Testis (tissue), 2 donors: ENCODE measurements at regions not wholly inside any gene's neighbourhood (a gene's known extent, or its start where the extent isn't known, plus 50 kb on each side); places are given as distances from the start of the nearest gene placed in this dataset.

Experiments used
- DNase-seq: peaks from one replicate; pipeline ENCODE4 v3.0.0-alpha.2; 2019
- H3K27ac ChIP-seq, 2 donors: fragments of 200-600 bp; sonication (generic); one replicate each; pipeline ENCODE4 v1.5.1; 2019
- H3K27me3 ChIP-seq: fragments of 200-600 bp; sonication (generic); one replicate; pipeline ENCODE4 v1.5.1; 2019
- H3K36me3 ChIP-seq: fragments of 200-600 bp; sonication (generic); one replicate; pipeline ENCODE4 v1.5.1; 2017; ENCODE audit warnings: low read depth; ENCODE audit errors: missing control alignments
- H3K4me1 ChIP-seq: fragments of 200-600 bp; sonication (generic); one replicate; pipeline ENCODE4 v1.5.1; 2019
- H3K4me3 ChIP-seq, 2 donors: fragments of 200-600 bp; sonication (generic); one replicate each; pipeline ENCODE4 v1.5.1; 2017 to 2019
- H3K9me3 ChIP-seq: fragments of 200-600 bp; sonication (generic); one replicate; pipeline ENCODE4 v1.5.1; 2017
- POLR2A ChIP-seq: fragments of 450-650 bp; IDR thresholded peaks from one replicate; pipeline ENCODE4 v1.6.1; 2017; ENCODE audit warnings: antibody characterized with exemption, mild to moderate bottlenecking, moderate library complexity
- WGBS, 2 donors: methylation state at CpG; one replicate each; pipeline ENCODE4 v1.1.5; 2018; 5-methylcytosine and 5-hydroxymethylcytosine counted together
- intact Hi-C: fragments of 100-400 bp; cut with DNase I; formaldehyde crosslinking; loops from one replicate; pipeline ENCODE4 v1.15.1; 2023; ENCODE audit warnings: low total_unique reads
- TF ChIP-seq, protein P1 (sequence below), 3 experiments: fragments of 450-650 bp in 2 of 3; fragments of 200-600 bp in 1 of 3; sonication (generic) in 1 of 3; IDR thresholded peaks; one replicate each; pipeline ENCODE4 v1.5.1; 2016 to 2019; ENCODE audit warnings: antibody characterized with exemption in 3 of 3, mild to moderate bottlenecking in 2 of 3, moderate library complexity in 1 of 3

DNA sequence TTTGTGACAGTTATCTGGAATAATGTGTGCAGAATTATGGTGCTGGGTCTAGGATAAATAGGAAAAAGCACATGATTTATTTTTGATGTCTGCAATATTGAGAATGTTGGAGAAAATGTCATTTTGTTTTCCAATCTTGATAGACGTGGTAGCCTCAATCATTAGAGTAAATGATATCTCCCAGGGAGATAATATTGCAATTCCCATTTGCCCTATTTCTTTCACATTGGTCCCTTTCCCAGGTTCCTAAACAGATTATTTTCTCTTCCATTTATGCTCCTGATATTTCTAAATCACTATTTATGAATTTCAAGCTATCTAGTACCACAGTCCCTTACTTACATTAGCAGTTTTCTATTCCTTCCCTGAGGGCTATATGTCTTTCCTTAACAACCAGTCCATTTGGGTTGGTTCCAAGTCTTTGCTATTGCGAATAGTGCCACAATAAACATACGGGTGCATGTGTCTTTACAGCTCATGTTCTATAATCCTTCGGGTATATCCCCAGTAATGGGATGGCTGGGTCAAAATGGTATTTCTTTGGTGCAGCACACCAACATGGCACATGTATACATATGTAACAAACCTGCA lies 447.3 kb downstream of the PLA2G4A start:
- no peak overlapping the region for H3K4me3 ChIP-seq
- no peak overlapping the region for H3K27ac ChIP-seq
- no peaks in the 10 kb centered on the region for H3K27me3 ChIP-seq
- DNase-seq = no peak
- intact Hi-C loops = no loop called here
- H3K9me3 ChIP-seq = no peaks in the 10 kb centered on the region
- 68 to 80% methylated on average over 4 of the region's 4 CpGs for WGBS, 2 donors
- H3K36me3 ChIP-seq = no peaks in the 10 kb centered on the region
- TF ChIP-seq, protein P1, sequence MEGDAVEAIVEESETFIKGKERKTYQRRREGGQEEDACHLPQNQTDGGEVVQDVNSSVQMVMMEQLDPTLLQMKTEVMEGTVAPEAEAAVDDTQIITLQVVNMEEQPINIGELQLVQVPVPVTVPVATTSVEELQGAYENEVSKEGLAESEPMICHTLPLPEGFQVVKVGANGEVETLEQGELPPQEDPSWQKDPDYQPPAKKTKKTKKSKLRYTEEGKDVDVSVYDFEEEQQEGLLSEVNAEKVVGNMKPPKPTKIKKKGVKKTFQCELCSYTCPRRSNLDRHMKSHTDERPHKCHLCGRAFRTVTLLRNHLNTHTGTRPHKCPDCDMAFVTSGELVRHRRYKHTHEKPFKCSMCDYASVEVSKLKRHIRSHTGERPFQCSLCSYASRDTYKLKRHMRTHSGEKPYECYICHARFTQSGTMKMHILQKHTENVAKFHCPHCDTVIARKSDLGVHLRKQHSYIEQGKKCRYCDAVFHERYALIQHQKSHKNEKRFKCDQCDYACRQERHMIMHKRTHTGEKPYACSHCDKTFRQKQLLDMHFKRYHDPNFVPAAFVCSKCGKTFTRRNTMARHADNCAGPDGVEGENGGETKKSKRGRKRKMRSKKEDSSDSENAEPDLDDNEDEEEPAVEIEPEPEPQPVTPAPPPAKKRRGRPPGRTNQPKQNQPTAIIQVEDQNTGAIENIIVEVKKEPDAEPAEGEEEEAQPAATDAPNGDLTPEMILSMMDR (IDR thresholded peaks at IDR 0.05) = no peak
- TF ChIP-seq POLR2A = no peak
- H3K4me1 ChIP-seq = no peaks in the 10 kb centered on the region

DNA sequence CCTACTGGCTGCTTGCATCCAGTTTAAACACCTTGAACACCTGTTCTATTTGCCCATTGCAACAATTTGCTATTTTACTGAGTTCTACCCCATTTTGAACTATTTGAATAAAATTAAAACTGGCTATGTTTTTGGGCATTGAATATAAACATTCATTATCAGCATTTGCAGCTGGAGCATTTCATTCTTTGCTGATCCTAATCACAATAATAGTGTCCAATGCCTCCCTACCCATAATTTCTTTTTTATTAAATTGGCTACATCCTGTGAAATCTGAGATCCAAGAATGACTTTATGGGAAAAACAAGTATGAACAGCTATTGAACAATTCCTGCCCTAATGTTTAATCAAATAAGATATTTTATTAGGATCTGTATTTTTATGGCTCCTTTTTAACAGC lies 447.9 kb downstream of the PLA2G4A start:
- TF ChIP-seq POLR2A = no peak
- TF ChIP-seq, protein P1 (IDR thresholded peaks at IDR 0.05) = no peak
- no peak for DNase-seq
- intact Hi-C loops = no loop called here
- Histone ChIP-seq H3K9me3 (no peaks in the 10 kb centered on the region), H3K36me3 (no peaks in the 10 kb centered on the region), H3K27ac (no peak overlapping the region), H3K4me1 (no peaks in the 10 kb centered on the region), H3K4me3 (no peak overlapping the region), H3K27me3 (no peaks in the 10 kb centered on the region)

- no peaks in the 10 kb centered on the region for H3K4me1 ChIP-seq
- no peak overlapping the region for H3K4me3 ChIP-seq
- intact Hi-C loops = no loop called here
- DNase-seq = no peak
- H3K27ac ChIP-seq = no peak overlapping the region
- no peaks in the 10 kb centered on the region for H3K9me3 ChIP-seq
- no peaks in the 10 kb centered on the region for H3K36me3 ChIP-seq
- H3K27me3 ChIP-seq = no peaks in the 10 kb centered on the region
- TF ChIP-seq POLR2A = no peak
- TF ChIP-seq, protein P1 (IDR thresholded peaks at IDR 0.05) = no peak
Observed at GRCh38 chr1:187280031-187280430, 451.3 kb downstream of the PLA2G4A start.

DNA sequence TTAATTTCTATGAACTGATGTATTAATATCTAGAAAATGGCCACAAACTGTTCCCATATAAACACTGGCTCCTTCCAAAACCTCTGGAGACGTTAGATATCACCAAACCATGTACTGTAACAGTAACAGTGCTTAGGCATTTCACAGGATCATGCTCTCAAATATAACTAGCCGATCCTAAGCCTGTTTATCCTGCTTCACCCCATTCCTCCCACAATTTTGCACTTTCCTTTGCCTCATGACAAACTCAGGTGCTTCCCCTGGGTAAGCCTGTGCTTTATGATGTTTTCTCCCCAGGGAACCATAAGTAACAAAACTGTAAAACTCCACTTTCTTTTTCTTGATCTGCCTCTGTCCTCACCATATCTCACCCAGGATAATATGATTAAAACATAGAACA lies 452.3 kb downstream of the PLA2G4A start:
- no peak overlapping the region for H3K27ac ChIP-seq
- 35 to 48% methylated on average over 2 of the region's 2 CpGs for WGBS, 2 donors
- no peaks in the 10 kb centered on the region for H3K27me3 ChIP-seq
- H3K36me3 ChIP-seq = no peaks in the 10 kb centered on the region
- H3K9me3 ChIP-seq = no peaks in the 10 kb centered on the region
- DNase-seq = no peak
- H3K4me1 ChIP-seq = no peaks in the 10 kb centered on the region
- intact Hi-C loops = no loop called here
- TF ChIP-seq, protein P1 (IDR thresholded peaks at IDR 0.05) = no peak
- no peak for TF ChIP-seq POLR2A
- H3K4me3 ChIP-seq = no peak overlapping the region

GRCh38 chr1:187283984-187284383 lies 455.2 kb downstream of the PLA2G4A start:
- WGBS, 2 donors = 82 to 87% methylated on average over 1 of the region's 1 CpG
- Histone ChIP-seq H3K4me1 (no peaks in the 10 kb centered on the region), H3K4me3 (no peak overlapping the region), H3K9me3 (no peaks in the 10 kb centered on the region), H3K36me3 (no peaks in the 10 kb centered on the region), H3K27me3 (no peaks in the 10 kb centered on the region), H3K27ac (no peak overlapping the region)
- no peak for DNase-seq
- no peak for TF ChIP-seq POLR2A
- TF ChIP-seq, protein P1 (IDR thresholded peaks at IDR 0.05) = no peak
- intact Hi-C loops = no loop called here
